ENCODE measurements at regions not wholly inside any gene's neighbourhood (a gene's known extent, or its start where the extent isn't known, plus 50 kb on each side); places are given as distances from the start of the nearest gene placed in this dataset.

DNA sequence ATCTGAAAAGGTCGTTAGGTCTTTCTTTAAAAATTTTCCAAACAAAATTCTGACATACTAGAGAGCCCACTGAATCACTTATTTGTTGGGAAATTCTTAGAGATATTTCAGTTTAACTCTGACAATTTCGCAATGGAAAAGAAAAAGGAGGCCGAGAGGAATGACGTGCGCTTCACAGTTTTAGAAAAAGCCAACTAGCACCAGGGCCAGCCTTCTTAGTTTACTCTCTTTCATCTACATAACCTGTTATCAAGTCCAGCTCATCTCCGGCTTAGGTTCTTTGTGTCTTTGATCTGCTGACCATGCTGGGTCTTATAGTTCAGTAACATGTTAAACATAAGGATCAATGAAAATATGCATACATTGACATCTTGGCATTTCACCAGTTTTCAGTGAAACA, 201.7 kb upstream of the TAS2R1 start:
- TF ChIP-seq, protein P1, sequence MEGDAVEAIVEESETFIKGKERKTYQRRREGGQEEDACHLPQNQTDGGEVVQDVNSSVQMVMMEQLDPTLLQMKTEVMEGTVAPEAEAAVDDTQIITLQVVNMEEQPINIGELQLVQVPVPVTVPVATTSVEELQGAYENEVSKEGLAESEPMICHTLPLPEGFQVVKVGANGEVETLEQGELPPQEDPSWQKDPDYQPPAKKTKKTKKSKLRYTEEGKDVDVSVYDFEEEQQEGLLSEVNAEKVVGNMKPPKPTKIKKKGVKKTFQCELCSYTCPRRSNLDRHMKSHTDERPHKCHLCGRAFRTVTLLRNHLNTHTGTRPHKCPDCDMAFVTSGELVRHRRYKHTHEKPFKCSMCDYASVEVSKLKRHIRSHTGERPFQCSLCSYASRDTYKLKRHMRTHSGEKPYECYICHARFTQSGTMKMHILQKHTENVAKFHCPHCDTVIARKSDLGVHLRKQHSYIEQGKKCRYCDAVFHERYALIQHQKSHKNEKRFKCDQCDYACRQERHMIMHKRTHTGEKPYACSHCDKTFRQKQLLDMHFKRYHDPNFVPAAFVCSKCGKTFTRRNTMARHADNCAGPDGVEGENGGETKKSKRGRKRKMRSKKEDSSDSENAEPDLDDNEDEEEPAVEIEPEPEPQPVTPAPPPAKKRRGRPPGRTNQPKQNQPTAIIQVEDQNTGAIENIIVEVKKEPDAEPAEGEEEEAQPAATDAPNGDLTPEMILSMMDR (IDR thresholded peaks at IDR 0.05 in 8 of 11, conservative IDR thresholded peaks at IDR 0.05 in 3 of 11) = no peak
- TF ChIP-seq POLR2A (IDR thresholded peaks at IDR 0.05) (no peak), POLR2AphosphoS5 (IDR thresholded peaks at IDR 0.05) (no peak)
